ENCODE measurements at regions not wholly inside any gene's neighbourhood (a gene's known extent, or its start where the extent isn't known, plus 50 kb on each side); places are given as distances from the start of the nearest gene placed in this dataset.

DNA sequence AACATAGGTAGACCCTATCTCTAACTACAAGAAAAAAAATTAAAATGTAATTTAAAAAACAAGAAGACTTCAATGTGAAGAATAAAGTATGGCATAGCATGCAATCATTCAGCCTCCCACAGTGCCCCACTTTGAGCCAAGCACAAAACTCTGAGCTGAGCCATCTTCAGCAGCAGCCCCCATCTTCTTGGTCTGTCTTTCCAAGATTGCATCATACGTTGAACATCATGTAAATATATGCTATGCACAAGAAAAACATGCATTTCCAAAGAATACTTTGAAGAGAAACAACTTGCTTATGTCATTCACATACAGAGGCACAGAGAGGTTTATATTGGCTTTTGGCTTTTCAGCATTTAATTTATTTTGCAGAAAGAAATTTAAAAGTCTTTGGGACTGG is 105.8 kb upstream of the TMPO start:
- TF ChIP-seq, protein P1, sequence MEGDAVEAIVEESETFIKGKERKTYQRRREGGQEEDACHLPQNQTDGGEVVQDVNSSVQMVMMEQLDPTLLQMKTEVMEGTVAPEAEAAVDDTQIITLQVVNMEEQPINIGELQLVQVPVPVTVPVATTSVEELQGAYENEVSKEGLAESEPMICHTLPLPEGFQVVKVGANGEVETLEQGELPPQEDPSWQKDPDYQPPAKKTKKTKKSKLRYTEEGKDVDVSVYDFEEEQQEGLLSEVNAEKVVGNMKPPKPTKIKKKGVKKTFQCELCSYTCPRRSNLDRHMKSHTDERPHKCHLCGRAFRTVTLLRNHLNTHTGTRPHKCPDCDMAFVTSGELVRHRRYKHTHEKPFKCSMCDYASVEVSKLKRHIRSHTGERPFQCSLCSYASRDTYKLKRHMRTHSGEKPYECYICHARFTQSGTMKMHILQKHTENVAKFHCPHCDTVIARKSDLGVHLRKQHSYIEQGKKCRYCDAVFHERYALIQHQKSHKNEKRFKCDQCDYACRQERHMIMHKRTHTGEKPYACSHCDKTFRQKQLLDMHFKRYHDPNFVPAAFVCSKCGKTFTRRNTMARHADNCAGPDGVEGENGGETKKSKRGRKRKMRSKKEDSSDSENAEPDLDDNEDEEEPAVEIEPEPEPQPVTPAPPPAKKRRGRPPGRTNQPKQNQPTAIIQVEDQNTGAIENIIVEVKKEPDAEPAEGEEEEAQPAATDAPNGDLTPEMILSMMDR (IDR thresholded peaks at IDR 0.05; ENCODE audit: low read depth, low read length): no peak
- TF ChIP-seq EZH2phosphoT487 (IDR thresholded peaks at IDR 0.05; ENCODE audit: low read depth): no peak

Measured in OCI-LY3 (cell line).